Neutrophil (primary cell): ENCODE measurements at regions not wholly inside any gene's neighbourhood (a gene's known extent, or its start where the extent isn't known, plus 50 kb on each side); places are given as distances from the start of the nearest gene placed in this dataset.

ENCODE experiments used
- H3K27ac ChIP-seq: fragments of 200-600 bp; sonication (generic); 2 replicates; pipeline ENCODE4 v1.5.1; 2016; ENCODE audit warnings: mild to moderate bottlenecking, moderate library complexity
- H3K27me3 ChIP-seq: fragments of 200-600 bp; sonication (generic); 2 replicates; pipeline ENCODE4 v1.6.0; 2016; ENCODE audit warnings: mild to moderate bottlenecking
- H3K36me3 ChIP-seq: fragments of 200-600 bp; sonication (generic); 2 replicates; pipeline ENCODE4 v1.5.1; 2017
- H3K4me1 ChIP-seq, 2 experiments: fragments of 200-600 bp in 1 of 2; sonication (generic) in 1 of 2; 1 replicate in 1 of 2; 2 replicates in 1 of 2; pipeline versions ENCODE4 v1.5.1 to v1.6.1; 2013 to 2016; ENCODE audit warnings: low read depth in 1 of 2, low read length in 1 of 2, mild to moderate bottlenecking in 1 of 2, moderate library complexity in 1 of 2; ENCODE audit not compliant: control insufficient read depth in 1 of 2, insufficient read depth in 1 of 2
- H3K4me3 ChIP-seq, 2 experiments: fragments of 200-600 bp in 1 of 2; sonication (generic) in 1 of 2; 1 replicate in 1 of 2; 2 replicates in 1 of 2; pipeline ENCODE4 v1.5.1; 2013 to 2016; ENCODE audit warnings: low read depth in 1 of 2, low read length in 1 of 2, mild to moderate bottlenecking in 1 of 2, moderate library complexity in 1 of 2
- H3K9me3 ChIP-seq: fragments of 200-600 bp; sonication (generic); 2 replicates; pipeline ENCODE4 v1.5.1; 2016
- TF ChIP-seq, protein P1 (sequence below): fragments of 200-600 bp; sonication (generic); IDR thresholded peaks from 2 replicates; pipeline ENCODE4 v1.5.1; 2016; ENCODE audit warnings: antibody characterized with exemption

DNA sequence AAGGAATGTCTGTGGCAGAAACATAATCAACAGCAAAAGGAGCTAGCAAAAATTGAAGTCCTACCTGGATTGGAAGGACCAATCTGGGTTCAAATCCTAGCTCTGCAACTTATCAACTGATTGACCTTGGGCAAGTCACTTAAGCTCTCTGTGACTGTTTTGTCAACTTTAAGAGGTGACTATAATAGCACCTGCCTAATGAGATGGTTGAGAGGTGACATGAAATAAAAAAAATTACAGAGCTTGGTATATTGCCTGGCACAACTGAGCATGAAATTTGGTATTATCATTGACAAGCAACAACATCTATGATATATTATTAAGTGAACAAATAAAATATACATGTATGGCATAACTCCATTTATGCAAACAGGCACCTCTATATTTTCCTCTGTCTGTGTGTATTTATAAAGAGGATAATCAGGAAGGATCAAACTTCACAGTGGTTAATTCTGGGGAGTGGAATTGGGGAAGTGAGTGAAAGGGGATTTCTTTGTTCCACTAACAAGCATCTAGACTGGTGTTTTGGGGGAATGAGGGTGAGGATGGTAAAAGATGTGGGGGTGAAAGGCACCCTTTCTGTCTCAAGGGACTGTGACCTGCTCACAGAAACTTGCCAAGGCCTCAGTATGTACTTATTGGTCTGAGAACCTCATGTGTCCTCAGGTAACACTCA is 132.8 kb upstream of the SERTAD2 start:
- Histone ChIP-seq H3K9me3 (no peaks in the 10 kb centered on the region), H3K27ac (no peak overlapping the region), H3K36me3 (no peaks in the 10 kb centered on the region), H3K4me3 (no peak overlapping the region), H3K4me1 (peaks cover 3 to 7% of the 10 kb centered on the region in 2 experiments), H3K27me3 (no peaks in the 10 kb centered on the region)
- TF ChIP-seq, protein P1, sequence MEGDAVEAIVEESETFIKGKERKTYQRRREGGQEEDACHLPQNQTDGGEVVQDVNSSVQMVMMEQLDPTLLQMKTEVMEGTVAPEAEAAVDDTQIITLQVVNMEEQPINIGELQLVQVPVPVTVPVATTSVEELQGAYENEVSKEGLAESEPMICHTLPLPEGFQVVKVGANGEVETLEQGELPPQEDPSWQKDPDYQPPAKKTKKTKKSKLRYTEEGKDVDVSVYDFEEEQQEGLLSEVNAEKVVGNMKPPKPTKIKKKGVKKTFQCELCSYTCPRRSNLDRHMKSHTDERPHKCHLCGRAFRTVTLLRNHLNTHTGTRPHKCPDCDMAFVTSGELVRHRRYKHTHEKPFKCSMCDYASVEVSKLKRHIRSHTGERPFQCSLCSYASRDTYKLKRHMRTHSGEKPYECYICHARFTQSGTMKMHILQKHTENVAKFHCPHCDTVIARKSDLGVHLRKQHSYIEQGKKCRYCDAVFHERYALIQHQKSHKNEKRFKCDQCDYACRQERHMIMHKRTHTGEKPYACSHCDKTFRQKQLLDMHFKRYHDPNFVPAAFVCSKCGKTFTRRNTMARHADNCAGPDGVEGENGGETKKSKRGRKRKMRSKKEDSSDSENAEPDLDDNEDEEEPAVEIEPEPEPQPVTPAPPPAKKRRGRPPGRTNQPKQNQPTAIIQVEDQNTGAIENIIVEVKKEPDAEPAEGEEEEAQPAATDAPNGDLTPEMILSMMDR: no peak

DNA sequence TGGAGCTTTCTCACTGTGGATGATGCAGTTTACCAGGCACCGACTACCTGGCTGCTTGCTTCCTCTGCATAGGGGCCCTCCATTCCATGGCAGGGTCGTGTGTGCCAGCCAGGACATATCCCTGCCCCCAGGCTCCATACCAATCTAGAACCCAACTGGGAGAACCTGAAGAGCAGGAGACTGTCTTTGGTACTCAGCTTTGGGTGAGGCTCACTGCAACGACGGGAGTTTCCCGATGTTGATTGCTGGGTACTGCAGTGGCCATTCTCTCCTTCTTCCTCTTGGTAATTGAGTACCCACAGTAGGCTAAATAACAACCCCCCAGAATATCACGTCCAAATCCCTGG is 133.3 kb upstream of the SERTAD2 start:
- Histone ChIP-seq H3K27ac (no peak overlapping the region), H3K9me3 (no peaks in the 10 kb centered on the region), H3K27me3 (no peaks in the 10 kb centered on the region), H3K36me3 (no peaks in the 10 kb centered on the region), H3K4me1 (peaks cover 3 to 7% of the 10 kb centered on the region in 2 experiments), H3K4me3 (no peak overlapping the region)
- TF ChIP-seq, protein P1: no peak

DNA sequence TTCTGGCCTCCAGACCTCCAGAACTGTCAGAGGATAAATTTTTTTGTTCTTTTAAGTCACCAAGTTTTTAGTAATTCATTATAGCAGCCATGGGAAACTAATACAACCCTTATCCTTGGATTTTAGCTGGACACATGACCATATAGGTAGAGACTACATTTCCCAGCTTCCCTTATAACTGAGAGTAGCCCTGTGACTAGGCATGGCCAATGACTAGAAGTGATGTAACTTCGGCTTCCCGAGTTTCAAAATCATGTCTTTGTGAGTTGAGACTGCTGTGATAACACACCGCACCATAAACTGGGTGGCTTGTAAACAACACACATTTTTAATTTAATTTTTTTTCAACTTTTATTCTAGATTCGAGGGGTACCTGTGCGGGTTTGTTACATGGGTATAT is 134.0 kb upstream of the SERTAD2 start:
- Histone ChIP-seq H3K4me3 (no peak overlapping the region), H3K27me3 (no peaks in the 10 kb centered on the region), H3K9me3 (no peaks in the 10 kb centered on the region), H3K4me1 (peaks cover 3 to 7% of the 10 kb centered on the region in 2 experiments), H3K27ac (no peak overlapping the region), H3K36me3 (no peaks in the 10 kb centered on the region)
- TF ChIP-seq, protein P1: no peak

DNA sequence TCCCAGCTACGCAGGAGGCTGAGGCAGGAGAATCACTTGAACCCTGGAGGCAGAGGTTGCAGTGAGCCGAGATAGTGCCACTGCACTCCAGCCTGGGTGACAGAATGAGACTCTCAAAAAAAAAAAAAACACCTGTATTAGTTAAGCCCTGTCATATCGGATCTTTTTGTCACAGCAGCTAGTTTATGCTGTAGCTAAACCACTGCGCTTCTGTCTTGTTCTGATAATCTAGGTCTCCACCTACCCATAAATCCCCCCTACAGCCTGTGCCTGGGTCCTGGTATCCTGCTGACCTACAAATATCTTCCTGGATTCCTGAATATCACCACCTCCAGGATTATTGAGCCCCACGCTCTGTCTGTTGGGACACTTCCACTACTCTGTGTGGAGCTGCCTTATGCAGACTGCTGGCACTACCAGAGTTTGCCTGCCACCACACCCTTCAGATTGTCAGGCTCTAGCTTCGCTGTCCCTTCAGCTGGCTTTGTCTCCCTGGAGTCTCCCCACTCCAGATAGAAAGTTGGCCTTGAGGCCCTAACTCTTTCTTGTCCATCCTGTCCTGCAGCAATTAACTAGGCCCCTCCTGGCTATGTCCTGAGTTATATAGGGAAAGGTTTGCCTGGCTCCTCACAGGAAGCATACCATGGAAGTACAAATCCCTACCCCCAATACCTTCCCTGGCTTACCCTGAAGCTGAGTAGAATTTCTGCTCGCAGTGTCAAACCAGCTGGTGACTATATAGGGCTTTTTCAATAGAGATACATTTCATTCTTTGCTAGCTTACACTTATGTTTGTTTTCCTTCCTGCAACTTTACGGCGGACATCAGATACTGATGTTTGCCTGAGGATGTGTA is 136.0 kb upstream of the SERTAD2 start:
- TF ChIP-seq, protein P1: no peak
- Histone ChIP-seq H3K4me1 (peaks cover 3 to 7% of the 10 kb centered on the region in 2 experiments), H3K4me3 (no peak overlapping the region), H3K36me3 (no peaks in the 10 kb centered on the region), H3K27me3 (no peaks in the 10 kb centered on the region), H3K9me3 (no peaks in the 10 kb centered on the region), H3K27ac (no peak overlapping the region)

DNA sequence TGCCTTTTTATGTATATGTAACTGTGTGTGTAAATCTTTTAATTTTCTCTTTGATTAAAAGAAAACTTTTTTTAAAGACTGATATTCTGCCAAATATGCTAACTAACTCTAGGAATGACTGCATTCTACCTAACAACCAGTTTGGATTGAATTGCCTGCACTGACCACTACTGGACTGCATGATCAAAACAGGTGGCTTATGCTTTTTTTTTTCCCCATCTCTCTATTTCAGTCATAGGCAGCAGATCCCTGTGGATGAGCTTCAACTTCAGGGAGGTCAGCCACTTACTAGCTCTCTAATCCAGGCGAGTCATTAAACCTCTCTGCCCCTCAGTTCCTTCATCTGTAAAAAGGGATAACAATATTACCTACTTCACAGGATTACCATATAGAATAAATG is 138.6 kb upstream of the SERTAD2 start:
- no peaks in the 10 kb centered on the region for H3K27me3 ChIP-seq
- peaks cover 3 to 7% of the 10 kb centered on the region in 2 experiments for H3K4me1 ChIP-seq
- H3K36me3 ChIP-seq: no peaks in the 10 kb centered on the region
- H3K4me3 ChIP-seq: no peak overlapping the region
- no peaks in the 10 kb centered on the region for H3K9me3 ChIP-seq
- no peak overlapping the region for H3K27ac ChIP-seq
- TF ChIP-seq, protein P1: no peak
